ENCODE measurements at regions not wholly inside any gene's neighbourhood (a gene's known extent, or its start where the extent isn't known, plus 50 kb on each side); places are given as distances from the start of the nearest gene placed in this dataset.

DNA sequence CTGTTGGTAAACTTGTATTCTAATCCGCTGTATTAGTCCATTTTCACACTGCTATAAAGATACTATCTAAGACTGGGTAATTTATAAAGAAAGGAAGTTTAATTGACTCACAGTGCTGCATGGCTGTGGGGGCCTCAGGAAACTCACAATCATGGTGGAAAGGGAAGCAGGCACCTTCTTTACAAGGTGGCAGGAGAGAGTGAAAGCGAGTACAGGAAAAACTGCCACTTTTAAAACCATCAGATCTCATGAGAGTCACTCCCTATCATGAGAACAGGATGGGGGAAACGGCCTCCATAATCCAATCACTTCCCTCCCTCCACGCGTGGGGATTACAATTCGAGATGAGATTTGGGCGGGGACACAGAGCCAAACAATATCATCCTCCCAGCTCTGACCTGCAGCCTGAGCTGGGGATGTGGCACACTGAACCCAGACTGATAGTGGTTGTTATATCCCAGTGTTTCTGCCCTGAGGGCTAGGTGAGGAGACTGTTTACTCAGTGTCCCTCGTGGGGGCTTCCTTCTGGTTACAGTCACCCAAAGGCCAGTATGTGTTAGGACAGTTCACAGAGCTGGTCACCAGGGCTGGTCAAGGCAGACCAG, 488.3 kb downstream of the KDM4C start:
- H3K36me3 ChIP-seq (ENCODE audit: low read length), result no peaks in the 10 kb centered on the region
- no peaks in the 10 kb centered on the region for H3K79me2 ChIP-seq (ENCODE audit: insufficient read depth, low read length)
- no peak overlapping the region for H3K4me2 ChIP-seq (ENCODE audit: low read depth, low read length, poor library complexity, severe bottlenecking)
- no peaks in the 10 kb centered on the region for H3F3A ChIP-seq (ENCODE audit: insufficient read depth)
- H3K4me3 ChIP-seq (ENCODE audit: insufficient read depth, low read length, poor library complexity, severe bottlenecking), result no peak overlapping the region
- no peak overlapping the region for H3K27ac ChIP-seq (ENCODE audit: low read depth, low read length)
- no peaks in the 10 kb centered on the region for H3K27me3 ChIP-seq (ENCODE audit: low read length)
- H3K9me3 ChIP-seq (ENCODE audit: insufficient read depth, low read length), result no peaks in the 10 kb centered on the region
- no peaks in the 10 kb centered on the region for H4K20me1 ChIP-seq (ENCODE audit: low read depth, low read length)
- H3K9ac ChIP-seq (ENCODE audit: low read length), result no peak overlapping the region
- H2AFZ ChIP-seq (ENCODE audit: low read depth, low read length, severe bottlenecking), result no peak overlapping the region
- TF ChIP-seq EZH2phosphoT487 (conservative IDR thresholded peaks at IDR 0.05; ENCODE audit: low read length), result no peak
- TF ChIP-seq, protein P1, sequence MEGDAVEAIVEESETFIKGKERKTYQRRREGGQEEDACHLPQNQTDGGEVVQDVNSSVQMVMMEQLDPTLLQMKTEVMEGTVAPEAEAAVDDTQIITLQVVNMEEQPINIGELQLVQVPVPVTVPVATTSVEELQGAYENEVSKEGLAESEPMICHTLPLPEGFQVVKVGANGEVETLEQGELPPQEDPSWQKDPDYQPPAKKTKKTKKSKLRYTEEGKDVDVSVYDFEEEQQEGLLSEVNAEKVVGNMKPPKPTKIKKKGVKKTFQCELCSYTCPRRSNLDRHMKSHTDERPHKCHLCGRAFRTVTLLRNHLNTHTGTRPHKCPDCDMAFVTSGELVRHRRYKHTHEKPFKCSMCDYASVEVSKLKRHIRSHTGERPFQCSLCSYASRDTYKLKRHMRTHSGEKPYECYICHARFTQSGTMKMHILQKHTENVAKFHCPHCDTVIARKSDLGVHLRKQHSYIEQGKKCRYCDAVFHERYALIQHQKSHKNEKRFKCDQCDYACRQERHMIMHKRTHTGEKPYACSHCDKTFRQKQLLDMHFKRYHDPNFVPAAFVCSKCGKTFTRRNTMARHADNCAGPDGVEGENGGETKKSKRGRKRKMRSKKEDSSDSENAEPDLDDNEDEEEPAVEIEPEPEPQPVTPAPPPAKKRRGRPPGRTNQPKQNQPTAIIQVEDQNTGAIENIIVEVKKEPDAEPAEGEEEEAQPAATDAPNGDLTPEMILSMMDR (IDR thresholded peaks at IDR 0.05; ENCODE audit: insufficient read depth, low read length, poor library complexity, severe bottlenecking), result no peak
- H3K9me2 ChIP-seq (replicated peaks; ENCODE audit: insufficient read depth, low read length), result no peaks in the 10 kb centered on the region

- no peak overlapping the region for H2AFZ ChIP-seq (ENCODE audit: low read depth, low read length, severe bottlenecking)
- H4K20me1 ChIP-seq (ENCODE audit: low read depth, low read length), result no peaks in the 10 kb centered on the region
- H3K4me3 ChIP-seq (ENCODE audit: insufficient read depth, low read length, poor library complexity, severe bottlenecking), result no peak overlapping the region
- H3K4me2 ChIP-seq (ENCODE audit: low read depth, low read length, poor library complexity, severe bottlenecking), result no peak overlapping the region
- no peaks in the 10 kb centered on the region for H3F3A ChIP-seq (ENCODE audit: insufficient read depth)
- no peak overlapping the region for H3K27ac ChIP-seq (ENCODE audit: low read depth, low read length)
- no peaks in the 10 kb centered on the region for H3K79me2 ChIP-seq (ENCODE audit: insufficient read depth, low read length)
- TF ChIP-seq, protein P1 (IDR thresholded peaks at IDR 0.05; ENCODE audit: insufficient read depth, low read length, poor library complexity, severe bottlenecking), result no peak
- no peak for TF ChIP-seq EZH2phosphoT487 (conservative IDR thresholded peaks at IDR 0.05; ENCODE audit: low read length)
- no peaks in the 10 kb centered on the region for H3K27me3 ChIP-seq (ENCODE audit: low read length)
- H3K9me3 ChIP-seq (ENCODE audit: insufficient read depth, low read length), result no peaks in the 10 kb centered on the region
- no peaks in the 10 kb centered on the region for H3K36me3 ChIP-seq (ENCODE audit: low read length)
- H3K9ac ChIP-seq (ENCODE audit: low read length), result no peak overlapping the region
- H3K9me2 ChIP-seq (replicated peaks; ENCODE audit: insufficient read depth, low read length), result no peaks in the 10 kb centered on the region
Observed at GRCh38 chr9:7243838-7244237, 486.1 kb downstream of the KDM4C start.

DNA sequence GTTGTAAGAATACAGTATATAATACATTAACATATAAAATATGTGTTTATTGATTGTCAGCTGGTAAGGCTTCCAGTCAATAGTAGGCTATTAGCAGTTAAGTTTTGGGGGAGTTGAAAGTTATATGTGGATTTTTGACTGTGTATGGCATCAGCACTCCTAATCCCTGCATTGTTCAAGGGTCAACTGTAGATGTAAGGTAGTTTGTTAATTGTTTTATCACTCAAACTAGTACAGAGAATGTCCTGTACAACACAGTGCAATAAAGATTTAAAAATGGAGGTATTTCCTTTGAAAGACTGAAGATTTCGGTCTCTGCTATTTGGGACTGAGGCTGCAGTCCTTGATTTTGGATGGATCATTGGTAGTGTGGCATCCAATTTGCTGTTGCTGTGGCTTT, 484.4 kb downstream of the KDM4C start:
- Histone ChIP-seq H3K36me3 (ENCODE audit: low read length) (no peaks in the 10 kb centered on the region), H3K9ac (ENCODE audit: low read length) (no peak overlapping the region), H3K9me2 (replicated peaks; ENCODE audit: insufficient read depth, low read length) (no peaks in the 10 kb centered on the region), H4K20me1 (ENCODE audit: low read depth, low read length) (no peaks in the 10 kb centered on the region), H3K4me2 (ENCODE audit: low read depth, low read length, poor library complexity, severe bottlenecking) (no peak overlapping the region), H3K27me3 (ENCODE audit: low read length) (no peaks in the 10 kb centered on the region), H3K4me3 (ENCODE audit: insufficient read depth, low read length, poor library complexity, severe bottlenecking) (no peak overlapping the region), H3F3A (ENCODE audit: insufficient read depth) (no peaks in the 10 kb centered on the region), H2AFZ (ENCODE audit: low read depth, low read length, severe bottlenecking) (no peak overlapping the region), H3K27ac (ENCODE audit: low read depth, low read length) (no peak overlapping the region), H3K9me3 (ENCODE audit: insufficient read depth, low read length) (no peaks in the 10 kb centered on the region), H3K79me2 (ENCODE audit: insufficient read depth, low read length) (no peaks in the 10 kb centered on the region)
- TF ChIP-seq EZH2phosphoT487 (conservative IDR thresholded peaks at IDR 0.05; ENCODE audit: low read length), result no peak
- TF ChIP-seq, protein P1 (IDR thresholded peaks at IDR 0.05; ENCODE audit: insufficient read depth, low read length, poor library complexity, severe bottlenecking), result no peak

Measured in SU-DHL-6 (cell line).